ENCODE measurements at regions not wholly inside any gene's neighbourhood (a gene's known extent, or its start where the extent isn't known, plus 50 kb on each side); places are given as distances from the start of the nearest gene placed in this dataset.
A peak's percentile ranks its signal among the peaks of the same experiment; 100 is the strongest.
"Not testable (repeated sequence)": the region's sequence is repeated elsewhere in the genome, so short reads cannot be mapped to it uniquely, and the experiment has no call there.

GRCh38 chr13:44142540-44142867, 231.1 kb upstream of the SERP2 start:
- H3K4me3 ChIP-seq (replicated peaks in 1 of 2; ENCODE audit: low read depth in 2 of 2, low read length in 2 of 2) = peak overlapping the region; percentile 39 to 53
- DNase-seq (ENCODE audit: low read depth in 2 of 2) = no peak
- no peak for TF ChIP-seq CTCF (IDR thresholded peaks at IDR 0.05; ENCODE audit: low read depth, low read length)

GRCh38 chr13:44142941-44143665, 230.5 kb upstream of the SERP2 start:
- H3K4me3 ChIP-seq (replicated peaks in 1 of 2; ENCODE audit: low read depth in 2 of 2, low read length in 2 of 2) = no peak overlapping the region
- DNase-seq (ENCODE audit: low read depth in 2 of 2) = peak in 1 of 2 donors; percentile 41
- TF ChIP-seq CTCF (IDR thresholded peaks at IDR 0.05; ENCODE audit: low read depth, low read length) = no peak

- H3K4me3 ChIP-seq (replicated peaks in 1 of 2; ENCODE audit: low read depth in 2 of 2, low read length in 2 of 2) = no peak overlapping the region
- TF ChIP-seq CTCF (IDR thresholded peaks at IDR 0.05; ENCODE audit: low read depth, low read length) = no peak
- no peak for DNase-seq (ENCODE audit: low read depth in 2 of 2)
Measured at GRCh38 chr13:44146138-44146537, 227.5 kb upstream of the SERP2 start.

DNA sequence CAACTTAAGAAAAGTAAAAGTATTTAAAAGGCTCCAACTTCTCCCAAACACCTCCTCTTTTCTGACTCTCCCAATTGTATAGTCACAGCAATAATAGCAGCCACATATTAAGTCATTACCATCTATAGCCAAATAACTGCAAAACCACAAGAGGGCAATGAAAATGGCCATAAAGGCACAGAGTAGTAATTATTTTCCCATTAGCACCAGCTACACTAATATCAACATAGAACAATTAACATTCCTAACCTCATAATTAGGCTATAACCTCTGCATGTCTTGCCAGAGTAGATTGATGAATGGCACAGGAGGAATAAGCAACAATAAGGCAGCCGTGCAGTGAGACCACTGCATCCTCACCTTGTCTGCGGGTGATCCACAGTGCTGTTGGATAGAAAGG, 226.4 kb upstream of the SERP2 start:
- no peak overlapping the region for H3K4me3 ChIP-seq (replicated peaks in 1 of 2; ENCODE audit: low read depth in 2 of 2, low read length in 2 of 2)
- TF ChIP-seq CTCF (IDR thresholded peaks at IDR 0.05; ENCODE audit: low read depth, low read length) = no peak
- DNase-seq (ENCODE audit: low read depth in 2 of 2) = no peak

GRCh38 chr13:44147648-44148047, 226.0 kb upstream of the SERP2 start:
- no peak for TF ChIP-seq CTCF (IDR thresholded peaks at IDR 0.05; ENCODE audit: low read depth, low read length)
- DNase-seq (ENCODE audit: low read depth in 2 of 2) = no peak
- no peak overlapping the region for H3K4me3 ChIP-seq (replicated peaks in 1 of 2; ENCODE audit: low read depth in 2 of 2, low read length in 2 of 2)

DNA sequence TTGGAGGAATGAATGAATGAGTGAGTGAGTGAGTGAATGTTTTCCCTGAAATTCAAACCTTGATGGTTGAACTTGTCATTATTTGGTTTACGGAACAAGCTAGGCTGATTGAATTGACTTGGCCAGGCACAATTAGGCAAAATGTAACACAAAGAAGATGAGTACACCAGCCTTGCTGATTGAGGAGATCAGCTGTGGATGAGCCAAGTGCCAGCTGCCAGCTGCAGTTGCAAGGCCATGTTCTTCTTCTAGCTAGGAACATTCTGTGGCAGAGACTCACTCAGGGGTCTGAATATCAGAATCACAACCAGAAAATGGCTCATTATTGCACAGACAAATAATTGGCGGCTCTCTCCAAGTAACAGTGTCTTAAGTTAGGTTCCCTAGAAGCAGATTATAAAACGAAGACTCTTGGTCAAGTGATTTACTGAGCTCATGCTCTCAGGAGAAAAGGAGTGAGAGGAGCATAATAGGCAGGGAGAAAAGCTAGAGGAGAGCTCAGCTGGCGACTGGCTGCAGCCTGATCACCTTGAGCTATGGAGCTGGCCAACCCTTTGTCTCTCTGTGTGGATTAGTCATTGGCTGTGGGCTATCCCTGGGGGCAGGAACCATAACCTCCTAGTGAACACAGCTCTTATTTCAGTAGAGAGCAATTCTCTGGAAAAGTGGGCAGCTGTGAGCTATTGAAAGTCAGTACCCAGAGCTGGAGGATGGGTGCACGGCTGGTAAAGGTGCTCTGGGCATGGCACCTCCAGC, 225.3 kb upstream of the SERP2 start:
- H3K4me3 ChIP-seq (replicated peaks in 1 of 2; ENCODE audit: low read depth in 2 of 2, low read length in 2 of 2) = no peak overlapping the region
- no peak for TF ChIP-seq CTCF (IDR thresholded peaks at IDR 0.05; ENCODE audit: low read depth, low read length)
- peak in 1 of 2 donors; percentile 30 for DNase-seq (ENCODE audit: low read depth in 2 of 2)

- DNase-seq (ENCODE audit: low read depth in 2 of 2); H3K4me3 ChIP-seq (replicated peaks in 1 of 2; ENCODE audit: low read depth in 2 of 2, low read length in 2 of 2): not testable (repeated sequence)
Measured at GRCh38 chr13:44149231-44149630, 224.4 kb upstream of the SERP2 start.

Measured in cardiac fibroblast (primary cell).